Naive thymus-derived CD4-positive, alpha-beta T cell (primary cell): ENCODE measurements at regions not wholly inside any gene's neighbourhood (a gene's known extent, or its start where the extent isn't known, plus 50 kb on each side); places are given as distances from the start of the nearest gene placed in this dataset.
"Not testable (repeated sequence)": the region's sequence is repeated elsewhere in the genome, so short reads cannot be mapped to it uniquely, and the experiment has no call there.

Source experiments
- ATAC-seq: fragments of 150-1000 bp; cut with Tn5 transposase; 2 replicates; pipeline ENCODE4 v1.10.0; 2021; ENCODE audit warnings: mild to moderate bottlenecking, moderate library complexity
- CTCF ChIA-PET: fragments of 350-600 bp; sonication (Branson Sonifier 250); formaldehyde crosslinking; loops from one replicate; lab custom pipeline; 2021; ENCODE audit warnings: antibody characterized with exemption; lab: Charles Lee
- POLR2A ChIA-PET: fragments of 350-600 bp; sonication (Branson Sonifier 250); formaldehyde crosslinking; loops from one replicate; lab custom pipeline; 2021; ENCODE audit warnings: antibody characterized with exemption, inconsistent platforms; lab: Charles Lee
- DNase-seq, 9 donors: peaks; one replicate each; pipeline versions ENCODE4 v3.0.0 to v3.0.0-alpha.2; 2020 to 2022; ENCODE audit warnings: mixed read lengths in 1 of 9
- H3K27ac ChIP-seq: one replicate; pipeline ENCODE4 v1.7.0; 2013; ENCODE audit warnings: mild to moderate bottlenecking, low read depth, low read length, moderate library complexity
- H3K27me3 ChIP-seq, 2 donors: one replicate each; pipeline ENCODE4 v1.7.0; 2013; ENCODE audit warnings: low read length in 2 of 2, mild to moderate bottlenecking in 2 of 2, moderate library complexity in 2 of 2; ENCODE audit not compliant: control insufficient read depth in 2 of 2, insufficient read depth in 2 of 2
- H3K36me3 ChIP-seq, 3 experiments: 1 replicate in 2 of 3; 2 replicates in 1 of 3; pipeline ENCODE4 v1.7.0; 2013; ENCODE audit warnings: low read length in 3 of 3, mild to moderate bottlenecking in 3 of 3, moderate library complexity in 1 of 3; ENCODE audit not compliant: insufficient read depth in 3 of 3, control insufficient read depth in 2 of 3
- H3K4me1 ChIP-seq, 2 donors: one replicate each; pipeline ENCODE4 v1.7.0; 2013; ENCODE audit warnings: low read length in 2 of 2, mild to moderate bottlenecking in 2 of 2, moderate library complexity in 1 of 2; ENCODE audit not compliant: control insufficient read depth in 2 of 2, insufficient read depth in 2 of 2
- H3K4me3 ChIP-seq: 2 replicates; pipeline ENCODE4 v1.7.0; 2013; ENCODE audit warnings: mild to moderate bottlenecking, low read length
- H3K9me3 ChIP-seq, 3 experiments: 1 replicate in 2 of 3; 2 replicates in 1 of 3; pipeline ENCODE4 v1.7.0; 2013; ENCODE audit warnings: low read length in 3 of 3; ENCODE audit not compliant: control insufficient read depth in 2 of 3
- H3K27ac Mint-ChIP-seq, 9 donors: one replicate each; pipeline ENCODE4 v1.8.0; 2020 to 2022; ENCODE audit warnings: mixed read lengths in 9 of 9, mild to moderate bottlenecking in 8 of 9, moderate library complexity in 5 of 9, inconsistent platforms in 2 of 9
- H3K27me3 Mint-ChIP-seq, 5 donors: one replicate each; pipeline ENCODE4 v1.8.0; 2021 to 2022; ENCODE audit warnings: mixed read lengths in 5 of 5, mild to moderate bottlenecking in 1 of 5
- H3K36me3 Mint-ChIP-seq, 5 donors: one replicate each; pipeline ENCODE4 v1.8.0; 2020 to 2022; ENCODE audit warnings: mixed read lengths in 5 of 5, mild to moderate bottlenecking in 3 of 5, inconsistent platforms in 1 of 5
- H3K4me1 Mint-ChIP-seq, 7 donors: one replicate each; pipeline ENCODE4 v1.8.0; 2020 to 2022; ENCODE audit warnings: mixed read lengths in 7 of 7, mild to moderate bottlenecking in 3 of 7, inconsistent platforms in 1 of 7
- H3K4me3 Mint-ChIP-seq, 10 donors: one replicate each; pipeline ENCODE4 v1.8.0; 2020 to 2022; ENCODE audit warnings: mild to moderate bottlenecking in 10 of 10, mixed read lengths in 10 of 10, moderate library complexity in 6 of 10, inconsistent platforms in 2 of 10
- H3K9me3 Mint-ChIP-seq, 11 donors: one replicate each; pipeline ENCODE4 v1.8.0; 2020 to 2022; ENCODE audit warnings: mixed read lengths in 11 of 11, mild to moderate bottlenecking in 4 of 11, inconsistent platforms in 1 of 11, moderate library complexity in 1 of 11
- intact Hi-C, 2 donors: fragments of 100-400 bp; cut with micrococcal nuclease; formaldehyde crosslinking; loops; one replicate each; pipeline ENCODE4 v1.15.1; 2023

DNA sequence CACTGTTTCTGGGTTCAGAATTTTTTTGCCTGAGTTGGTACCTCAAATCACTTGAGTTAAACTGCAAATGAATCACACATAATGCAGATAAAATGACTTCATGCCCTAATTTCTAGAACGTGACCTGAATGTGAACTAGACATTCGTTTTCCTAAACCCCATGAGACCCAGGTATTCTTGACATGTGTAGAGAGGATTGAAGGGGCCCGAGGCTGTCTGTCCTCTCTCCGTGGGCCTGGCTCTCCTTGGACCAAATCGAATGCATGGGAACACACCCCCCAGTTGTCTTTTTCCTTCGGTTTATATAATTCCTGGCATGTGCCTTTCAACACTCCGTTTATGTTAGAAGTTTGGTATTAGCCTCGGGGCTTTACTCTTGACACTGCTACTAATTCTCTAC lies 262.4 kb upstream of the PLGLB2 start:
- H3K4me1 ChIP-seq, intact Hi-C loops, H3K27me3 Mint-ChIP-seq, H3K4me3 Mint-ChIP-seq, H3K9me3 Mint-ChIP-seq, H3K36me3 ChIP-seq, H3K36me3 Mint-ChIP-seq, ATAC-seq, H3K27me3 ChIP-seq, H3K9me3 ChIP-seq, CTCF ChIA-PET, DNase-seq, POLR2A ChIA-PET, H3K4me3 ChIP-seq: not testable (repeated sequence)
- Mint-ChIP-seq H3K27ac (peak overlapping the region in 5 of 9 donors; percentile 21 to 86 (median 79)), H3K4me1 (peaks cover 0 to 18% (median 7%) of the 10 kb centered on the region in 7 donors)
- H3K27ac ChIP-seq: peak overlapping the region; percentile 21

DNA sequence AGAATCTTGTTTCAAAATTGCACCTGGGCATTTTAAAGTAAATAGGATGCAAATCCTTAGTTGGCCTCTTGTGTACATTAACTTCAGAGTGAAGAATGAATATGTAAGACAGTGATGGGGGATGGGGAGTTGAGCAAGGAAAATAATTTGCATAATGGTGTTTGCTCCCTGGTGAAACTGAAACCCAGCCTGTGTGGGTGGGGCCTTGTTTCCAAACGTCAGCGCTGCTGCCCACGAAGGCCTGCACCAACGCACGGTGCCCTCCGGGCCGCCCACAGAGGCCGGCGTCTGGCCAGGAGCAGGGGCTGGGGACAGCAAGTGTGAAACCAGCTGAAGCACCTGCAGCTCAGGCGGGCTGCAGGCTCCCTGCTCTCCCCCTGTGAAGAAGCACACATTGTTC lies 262.0 kb upstream of the PLGLB2 start:
- POLR2A ChIA-PET, H3K9me3 Mint-ChIP-seq, H3K27me3 Mint-ChIP-seq, H3K4me1 ChIP-seq, H3K4me3 ChIP-seq, H3K36me3 ChIP-seq, intact Hi-C loops, H3K27me3 ChIP-seq, H3K36me3 Mint-ChIP-seq, CTCF ChIA-PET, H3K9me3 ChIP-seq: not testable (repeated sequence)
- peak overlapping the region; percentile 66 for H3K27ac ChIP-seq
- ATAC-seq: peak; percentile 93
- Mint-ChIP-seq H3K4me1 (peaks cover 0 to 18% (median 7%) of the 10 kb centered on the region in 7 donors), H3K4me3 (peak overlapping the region in 1 of 10 donors; percentile 50), H3K27ac (peak overlapping the region in 6 of 9 donors; percentile 45 to 86 (median 83))
- DNase-seq: peak in 6 of 9 donors; percentile 29 to 65 (median 52)

DNA sequence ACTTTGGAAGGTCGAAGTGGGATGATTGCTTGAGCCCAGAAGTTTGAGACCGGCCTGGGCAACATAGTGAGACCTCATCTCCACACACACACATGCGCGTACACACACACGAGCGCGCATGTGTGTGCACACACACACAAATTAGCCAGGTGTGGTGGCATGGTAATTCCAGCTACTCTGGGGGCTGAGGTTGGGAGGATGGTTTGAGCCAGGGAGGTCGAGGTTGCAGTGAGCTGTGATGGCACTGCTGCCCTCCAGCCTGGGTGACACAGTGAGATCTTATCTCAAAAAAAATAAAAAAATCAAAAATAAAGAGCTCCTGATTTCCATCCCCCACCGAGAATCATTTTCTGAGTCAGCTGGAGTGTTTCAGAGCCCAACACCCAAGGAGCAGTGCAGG lies 261.5 kb upstream of the PLGLB2 start:
- H3K9me3 ChIP-seq, H3K36me3 Mint-ChIP-seq, intact Hi-C loops, H3K4me1 ChIP-seq, CTCF ChIA-PET, H3K36me3 ChIP-seq, H3K27me3 Mint-ChIP-seq, POLR2A ChIA-PET, H3K27me3 ChIP-seq, H3K9me3 Mint-ChIP-seq, H3K4me3 ChIP-seq: not testable (repeated sequence)
- peak overlapping the region; percentile 66 for H3K27ac ChIP-seq
- Mint-ChIP-seq H3K4me3 (peak overlapping the region in 9 of 10 donors; percentile 16 to 69 (median 50)), H3K27ac (peak overlapping the region; percentile 36 to 88 (median 85)), H3K4me1 (peaks cover 0 to 21% (median 7%) of the 10 kb centered on the region in 7 donors)
- DNase-seq (peak in 2 of 9 donors; percentile 20 to 43), ATAC-seq (peak; percentile 28)

DNA sequence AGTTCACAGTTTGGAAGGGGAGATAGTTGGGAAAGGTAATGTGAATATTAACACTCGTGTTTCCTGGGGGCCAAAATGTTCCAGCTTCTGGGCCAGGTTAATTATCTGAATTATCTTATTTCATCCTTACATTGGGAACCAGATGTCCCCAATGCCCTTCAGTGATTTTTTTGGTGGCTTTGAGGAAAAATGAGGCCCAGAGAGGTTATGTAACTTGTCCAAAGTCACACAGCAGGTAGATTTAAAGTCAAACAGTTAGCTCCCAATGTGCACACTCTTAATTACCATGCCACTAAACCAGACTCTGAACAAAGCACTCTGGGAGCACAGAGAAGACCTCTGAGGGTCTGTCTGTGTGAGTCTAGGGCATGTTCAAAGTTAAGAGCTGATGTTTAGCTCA lies 259.9 kb upstream of the PLGLB2 start:
- CTCF ChIA-PET, H3K4me3 ChIP-seq, H3K36me3 Mint-ChIP-seq, POLR2A ChIA-PET, H3K36me3 ChIP-seq, H3K9me3 ChIP-seq, H3K27me3 Mint-ChIP-seq, H3K4me3 Mint-ChIP-seq, H3K27ac ChIP-seq, H3K27me3 ChIP-seq, H3K4me1 ChIP-seq, DNase-seq, H3K9me3 Mint-ChIP-seq, ATAC-seq, intact Hi-C loops: not testable (repeated sequence)
- H3K4me1 Mint-ChIP-seq: peaks cover 0 to 18% (median 6%) of the 10 kb centered on the region in 7 donors
- H3K27ac Mint-ChIP-seq: peak overlapping the region in 5 of 9 donors; percentile 36 to 94 (median 65)

DNA sequence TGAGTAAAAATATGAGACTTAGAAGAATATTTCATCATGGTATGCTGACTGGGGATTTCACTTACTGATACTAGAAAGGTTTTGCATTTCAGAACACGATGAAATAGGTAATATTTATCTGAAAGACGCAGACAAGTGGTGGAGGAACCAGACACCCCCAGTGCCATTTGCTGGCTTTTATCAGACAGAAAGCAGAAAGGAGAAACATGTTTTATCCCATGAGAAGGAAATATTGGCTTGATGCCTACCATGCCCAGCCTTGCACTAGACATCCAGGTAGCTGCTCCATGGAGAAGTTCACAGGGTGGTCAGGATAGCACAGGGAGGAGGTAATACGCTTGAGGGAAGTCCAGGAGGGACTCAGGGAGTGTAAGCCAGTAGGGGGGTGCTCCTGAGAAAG lies 258.9 kb upstream of the PLGLB2 start:
- Mint-ChIP-seq H3K4me1 (peaks cover 0 to 18% (median 4%) of the 10 kb centered on the region in 7 donors), H3K27ac (peak overlapping the region in 2 of 9 donors; percentile 71 to 94)
- H3K4me1 ChIP-seq, H3K9me3 ChIP-seq, intact Hi-C loops, H3K4me3 ChIP-seq, H3K27me3 Mint-ChIP-seq, DNase-seq, H3K9me3 Mint-ChIP-seq, CTCF ChIA-PET, H3K4me3 Mint-ChIP-seq, POLR2A ChIA-PET, H3K36me3 Mint-ChIP-seq, H3K36me3 ChIP-seq, H3K27ac ChIP-seq, ATAC-seq, H3K27me3 ChIP-seq: not testable (repeated sequence)

DNA sequence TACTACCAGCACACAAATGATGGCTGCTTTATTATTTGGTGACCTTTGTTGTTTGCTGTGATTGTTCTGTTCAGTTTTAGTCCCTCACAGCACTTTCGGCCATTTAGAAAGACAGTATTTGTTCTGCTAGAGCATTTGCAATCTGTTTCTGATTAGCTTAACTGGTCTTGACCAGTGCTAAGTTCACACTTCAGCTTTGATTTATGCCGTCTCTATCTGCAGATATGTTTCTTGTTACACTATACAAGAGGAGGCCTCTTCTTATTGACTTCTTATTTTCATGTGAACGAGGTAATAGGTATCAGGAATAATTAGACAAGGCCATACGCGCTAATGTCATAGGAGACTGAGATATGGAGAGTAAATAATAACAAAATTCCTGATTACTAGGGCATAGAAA lies 253.0 kb upstream of the PLGLB2 start:
- ATAC-seq, H3K27me3 Mint-ChIP-seq, H3K27me3 ChIP-seq, H3K4me3 Mint-ChIP-seq, POLR2A ChIA-PET, CTCF ChIA-PET, H3K4me3 ChIP-seq, H3K27ac ChIP-seq, intact Hi-C loops, DNase-seq, H3K9me3 Mint-ChIP-seq, H3K36me3 ChIP-seq, H3K9me3 ChIP-seq: not testable (repeated sequence)
- Mint-ChIP-seq H3K4me1 (peaks cover 1 to 22% (median 8%) of the 10 kb centered on the region in 7 donors), H3K27ac (peak overlapping the region in 7 of 9 donors; percentile 9 to 85 (median 45)), H3K36me3 (peaks cover 0 to 12% (median 0%) of the 10 kb centered on the region in 5 donors)
- peaks cover 0 to 11% of the 10 kb centered on the region in 2 donors for H3K4me1 ChIP-seq

DNA sequence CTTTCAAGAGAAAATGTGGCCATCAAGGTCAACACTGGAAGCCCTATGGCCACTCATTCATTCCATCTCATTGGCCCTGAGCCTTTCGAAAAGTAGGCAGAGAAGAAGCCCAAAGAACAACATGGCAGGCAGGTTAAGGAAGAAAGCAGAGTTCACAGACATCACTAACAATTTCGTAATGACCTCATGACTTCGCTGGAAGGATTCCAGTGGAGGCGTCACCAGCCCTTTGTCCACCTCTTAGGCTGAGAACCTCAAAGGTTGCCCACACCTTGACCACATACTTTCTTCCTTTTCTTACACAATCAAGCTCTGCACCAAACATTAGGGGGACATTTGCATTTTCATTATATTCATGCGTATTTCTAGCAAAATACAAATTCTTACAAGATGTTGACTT lies 252.4 kb upstream of the PLGLB2 start:
- DNase-seq, H3K9me3 ChIP-seq, POLR2A ChIA-PET, H3K27ac ChIP-seq, ATAC-seq, H3K4me3 Mint-ChIP-seq, H3K9me3 Mint-ChIP-seq, H3K27me3 ChIP-seq, H3K36me3 ChIP-seq, H3K27me3 Mint-ChIP-seq, H3K4me3 ChIP-seq, intact Hi-C loops: not testable (repeated sequence)
- peaks cover 0 to 12% (median 0%) of the 10 kb centered on the region in 5 donors for H3K36me3 Mint-ChIP-seq
- peaks cover 4 to 27% (median 14%) of the 10 kb centered on the region in 7 donors for H3K4me1 Mint-ChIP-seq
- H3K27ac Mint-ChIP-seq: peak overlapping the region in 3 of 9 donors; percentile 13 to 33 (median 26)
- CTCF ChIA-PET: interaction anchor here (0.6 kb wide), 1 partner anchor 512 kb away, joined by 3 read pairs; no protein-coding TSS in a partner anchor
- peaks cover 0 to 15% of the 10 kb centered on the region in 2 donors for H3K4me1 ChIP-seq
